Keratinocyte (primary cell): ENCODE measurements at regions not wholly inside any gene's neighbourhood (a gene's known extent, or its start where the extent isn't known, plus 50 kb on each side); places are given as distances from the start of the nearest gene placed in this dataset.

Experiments used
- DNase-seq: peaks from one replicate; pipeline ENCODE4 v3.0.0-alpha.2; 2011; ENCODE audit warnings: low read depth, missing footprints, low spot score
- FAIRE-seq: peaks from 2 replicates; lab custom pipeline; 2011; peaks lifted over from hg19 to GRCh38; lab: Jason Lieb, UNC
- H2AFZ ChIP-seq: 2 replicates; pipeline ENCODE4 v1.6.0; 2012; ENCODE audit warnings: low read length, control low read depth, inconsistent platforms; ENCODE audit not compliant: control insufficient read depth
- H3K27ac ChIP-seq: 2 replicates; pipeline ENCODE4 v1.5.1; 2011; ENCODE audit warnings: low read length; ENCODE audit not compliant: control insufficient read depth, insufficient read depth
- H3K27me3 ChIP-seq: 3 replicates; pipeline ENCODE4 v1.6.0; 2011; ENCODE audit warnings: low read length; ENCODE audit not compliant: control insufficient read depth, insufficient read depth; ENCODE audit errors: extremely low read depth
- H3K36me3 ChIP-seq, 2 experiments: 2 replicates in 1 of 2; 3 replicates in 1 of 2; pipeline ENCODE4 v1.5.1; 2011; ENCODE audit warnings: low read length in 2 of 2, mild to moderate bottlenecking in 1 of 2; ENCODE audit not compliant: control insufficient read depth in 2 of 2, insufficient read depth in 2 of 2; ENCODE audit errors: extremely low read depth in 1 of 2
- H3K4me1 ChIP-seq: 3 replicates; pipeline ENCODE4 v1.5.1; 2011; ENCODE audit warnings: low read length; ENCODE audit not compliant: control insufficient read depth, insufficient read depth; ENCODE audit errors: extremely low read depth
- H3K4me2 ChIP-seq: 3 replicates; pipeline ENCODE4 v1.6.0; 2011; ENCODE audit warnings: low read depth, low read length; ENCODE audit not compliant: control insufficient read depth, insufficient read depth; ENCODE audit errors: extremely low read depth
- H3K4me3 ChIP-seq, 3 experiments: fragments of 200-600 bp in 1 of 3; sonication (generic) in 1 of 3; 2 replicates in 2 of 3; 3 replicates in 1 of 3; pipeline ENCODE4 v1.5.1; 2011 to 2016; ENCODE audit warnings: low read length in 3 of 3, mild to moderate bottlenecking in 3 of 3, control low read depth in 2 of 3, inconsistent platforms in 1 of 3, low read depth in 1 of 3, mixed read lengths in 1 of 3, mixed run types in 1 of 3, moderate library complexity in 1 of 3; ENCODE audit not compliant: control insufficient read depth in 2 of 3, insufficient read depth in 2 of 3; ENCODE audit errors: extremely low read depth in 1 of 3
- H3K79me2 ChIP-seq: 2 replicates; pipeline ENCODE4 v1.6.0; 2012; ENCODE audit warnings: low read length; ENCODE audit not compliant: control insufficient read depth, insufficient read depth
- H3K9ac ChIP-seq: 3 replicates; pipeline ENCODE4 v1.6.0; 2011; ENCODE audit warnings: low read length; ENCODE audit not compliant: control insufficient read depth, insufficient read depth; ENCODE audit errors: extremely low read depth
- H3K9me1 ChIP-seq: 3 replicates; pipeline ENCODE4 v1.6.0; 2011; ENCODE audit warnings: low read length; ENCODE audit not compliant: control insufficient read depth, insufficient read depth; ENCODE audit errors: extremely low read depth
- H3K9me3 ChIP-seq: 2 replicates; pipeline ENCODE4 v1.5.1; 2012; ENCODE audit warnings: low read depth, low read length; ENCODE audit not compliant: control insufficient read depth
- H4K20me1 ChIP-seq: 3 replicates; pipeline ENCODE4 v1.6.0; 2011; ENCODE audit warnings: low read length; ENCODE audit not compliant: control insufficient read depth, insufficient read depth; ENCODE audit errors: extremely low read depth
- EZH2 ChIP-seq: IDR thresholded peaks from one replicate; pipeline ENCODE4 v1.6.1; 2012; ENCODE audit warnings: inconsistent platforms, mild to moderate bottlenecking, low read length, moderate library complexity
- dilution Hi-C: fragments of 300-500 bp; cut with MboI; formaldehyde crosslinking; loops from one replicate; pipeline ENCODE4 v1.7.0; 2020; ENCODE audit warnings: low sequenced_read_pairs; ENCODE audit not compliant: extremely low pct_ligation_motif_present
- TF ChIP-seq, protein P1 (sequence below), 3 experiments: IDR thresholded peaks in 1 of 3; conservative IDR thresholded peaks in 1 of 3; optimal IDR thresholded peaks in 1 of 3; 2 replicates in 2 of 3; 3 replicates in 1 of 3; pipeline versions ENCODE3 to v1.5.1; 2011; ENCODE audit warnings: low read length in 3 of 3, mild to moderate bottlenecking in 3 of 3, moderate library complexity in 2 of 3, control low read depth in 1 of 3, inconsistent platforms in 1 of 3; ENCODE audit not compliant: insufficient read depth in 2 of 3; ENCODE audit errors: extremely low read depth in 1 of 3

DNA sequence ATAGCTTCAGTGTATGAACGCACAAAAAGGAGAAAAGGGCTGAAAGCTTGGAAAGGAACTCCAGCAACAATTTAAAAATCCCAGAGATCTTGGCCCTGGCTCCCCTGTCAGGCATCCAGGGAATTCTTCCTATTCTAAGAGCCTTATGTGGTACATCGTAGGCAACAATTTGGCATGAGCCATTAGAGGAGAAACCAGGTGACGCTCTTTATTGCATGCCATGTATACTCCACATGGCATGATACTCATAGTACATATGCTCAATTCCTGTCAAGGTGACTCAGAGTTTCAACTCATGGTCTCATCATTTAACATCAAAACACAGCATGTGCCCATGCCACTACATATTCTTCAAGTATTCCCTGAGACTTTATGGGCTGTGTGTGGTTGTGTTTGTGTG, 191.3 kb downstream of the OR13H1 start:
- FAIRE-seq (no peak), DNase-seq (no peak)
- dilution Hi-C loops: no loop called here
- H3K27me3 ChIP-seq: no peaks in the 10 kb centered on the region
- no peaks in the 10 kb centered on the region for H3K36me3 ChIP-seq
- no peaks in the 10 kb centered on the region for H4K20me1 ChIP-seq
- no peaks in the 10 kb centered on the region for H3K79me2 ChIP-seq
- no peak overlapping the region for H3K9ac ChIP-seq
- H3K9me3 ChIP-seq: peaks cover 3% of the 10 kb centered on the region
- peak overlapping the region; percentile 53 for H3K4me2 ChIP-seq
- no peak overlapping the region for H2AFZ ChIP-seq
- no peak overlapping the region for H3K4me3 ChIP-seq
- H3K9me1 ChIP-seq: no peaks in the 10 kb centered on the region
- no peaks in the 10 kb centered on the region for H3K4me1 ChIP-seq
- TF ChIP-seq, protein P1, sequence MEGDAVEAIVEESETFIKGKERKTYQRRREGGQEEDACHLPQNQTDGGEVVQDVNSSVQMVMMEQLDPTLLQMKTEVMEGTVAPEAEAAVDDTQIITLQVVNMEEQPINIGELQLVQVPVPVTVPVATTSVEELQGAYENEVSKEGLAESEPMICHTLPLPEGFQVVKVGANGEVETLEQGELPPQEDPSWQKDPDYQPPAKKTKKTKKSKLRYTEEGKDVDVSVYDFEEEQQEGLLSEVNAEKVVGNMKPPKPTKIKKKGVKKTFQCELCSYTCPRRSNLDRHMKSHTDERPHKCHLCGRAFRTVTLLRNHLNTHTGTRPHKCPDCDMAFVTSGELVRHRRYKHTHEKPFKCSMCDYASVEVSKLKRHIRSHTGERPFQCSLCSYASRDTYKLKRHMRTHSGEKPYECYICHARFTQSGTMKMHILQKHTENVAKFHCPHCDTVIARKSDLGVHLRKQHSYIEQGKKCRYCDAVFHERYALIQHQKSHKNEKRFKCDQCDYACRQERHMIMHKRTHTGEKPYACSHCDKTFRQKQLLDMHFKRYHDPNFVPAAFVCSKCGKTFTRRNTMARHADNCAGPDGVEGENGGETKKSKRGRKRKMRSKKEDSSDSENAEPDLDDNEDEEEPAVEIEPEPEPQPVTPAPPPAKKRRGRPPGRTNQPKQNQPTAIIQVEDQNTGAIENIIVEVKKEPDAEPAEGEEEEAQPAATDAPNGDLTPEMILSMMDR (optimal IDR thresholded peaks at IDR 0.05 in 1 of 3, IDR thresholded peaks at IDR 0.05 in 1 of 3, conservative IDR thresholded peaks at IDR 0.05 in 1 of 3; ENCODE audit: extremely low read depth in 1 of 3, insufficient read depth in 2 of 3, low read length in 3 of 3): no peak
- TF ChIP-seq EZH2: no peak
- H3K27ac ChIP-seq: no peak overlapping the region

DNA sequence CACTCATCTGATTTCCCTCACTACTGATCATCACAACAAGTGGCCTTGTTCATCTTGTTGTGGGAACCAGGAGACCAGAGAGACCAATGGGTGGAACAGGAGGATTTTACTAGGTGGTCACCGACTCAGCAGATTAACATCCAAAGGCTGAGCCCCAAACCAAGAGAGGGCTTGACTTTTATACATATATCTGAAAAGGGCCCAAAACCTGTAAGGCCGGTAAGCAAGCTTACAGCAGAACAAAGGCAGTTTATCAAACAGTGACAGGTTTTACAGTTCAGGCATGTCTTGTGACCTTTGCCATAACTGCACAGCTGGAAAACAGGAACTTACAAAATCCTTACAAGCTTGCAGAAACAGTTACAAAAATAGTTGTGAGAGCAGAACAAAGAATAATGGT, 195.9 kb downstream of the OR13H1 start:
- FAIRE-seq: no peak

More for the DNA sequence above, 195.9 kb downstream of the OR13H1 start:
- H2AFZ ChIP-seq: no peak overlapping the region
- DNase-seq: no peak
- H3K4me3 ChIP-seq: no peak overlapping the region
- no peaks in the 10 kb centered on the region for H3K79me2 ChIP-seq
- no peak overlapping the region for H3K9ac ChIP-seq
- no peaks in the 10 kb centered on the region for H3K27me3 ChIP-seq
- H3K4me1 ChIP-seq: peaks cover 3% of the 10 kb centered on the region
- H3K27ac ChIP-seq: no peak overlapping the region
- no peaks in the 10 kb centered on the region for H3K36me3 ChIP-seq
- H3K4me2 ChIP-seq: no peak overlapping the region
- TF ChIP-seq, protein P1 (optimal IDR thresholded peaks at IDR 0.05 in 1 of 3, IDR thresholded peaks at IDR 0.05 in 1 of 3, conservative IDR thresholded peaks at IDR 0.05 in 1 of 3; ENCODE audit: extremely low read depth in 1 of 3, insufficient read depth in 2 of 3, low read length in 3 of 3): no peak
- TF ChIP-seq EZH2: no peak
- peaks cover 5% of the 10 kb centered on the region for H3K9me3 ChIP-seq
- H4K20me1 ChIP-seq: no peaks in the 10 kb centered on the region
- H3K9me1 ChIP-seq: no peaks in the 10 kb centered on the region
- dilution Hi-C loops: no loop called here
